HTR-8/SVneo (cell line): ENCODE measurements at regions not wholly inside any gene's neighbourhood (a gene's known extent, or its start where the extent isn't known, plus 50 kb on each side); places are given as distances from the start of the nearest gene placed in this dataset.
"Not testable (repeated sequence)": the region's sequence is repeated elsewhere in the genome, so short reads cannot be mapped to it uniquely, and the experiment has no call there.

Experiments
- DNase-seq: peaks from one replicate; pipeline ENCODE4 v3.0.0; 2011; ENCODE audit warnings: low spot score, mixed read lengths; ENCODE audit not compliant: insufficient read length
- FAIRE-seq: peaks from 2 replicates; lab custom pipeline; 2011; peaks lifted over from hg19 to GRCh38; lab: Jason Lieb, UNC

- FAIRE-seq (no peak), DNase-seq (no peak)
Observed at GRCh38 chr7:108627476-108628051, 57.9 kb downstream of the DNAJB9 start.

GRCh38 chr7:108628678-108629077 lies 59.0 kb downstream of the DNAJB9 start:
- no peak for FAIRE-seq
- DNase-seq: no peak

GRCh38 chr7:108629651-108630400 lies 60.2 kb downstream of the DNAJB9 start:
- DNase-seq (no peak), FAIRE-seq (no peak)

- no peak for FAIRE-seq
- DNase-seq: no peak
Observed at GRCh38 chr7:108634036-108634435, 64.4 kb downstream of the DNAJB9 start.

- no peak for DNase-seq
- FAIRE-seq: no peak
Observed at GRCh38 chr7:108634535-108634934, 64.9 kb downstream of the DNAJB9 start.

GRCh38 chr7:108637049-108637621 lies 67.5 kb downstream of the DNAJB9 start:
- DNase-seq (no peak), FAIRE-seq (no peak)

GRCh38 chr7:108642126-108642525 lies 72.5 kb downstream of the DNAJB9 start:
- DNase-seq: no peak
- FAIRE-seq: no peak

- FAIRE-seq: no peak
- DNase-seq: no peak
Observed at GRCh38 chr7:108643136-108643535, 73.5 kb downstream of the DNAJB9 start.

- DNase-seq (no peak), FAIRE-seq (no peak)
Observed at GRCh38 chr7:108648989-108649388, 79.3 kb downstream of the DNAJB9 start.

- DNase-seq (no peak), FAIRE-seq (no peak)
Observed at GRCh38 chr7:108650467-108650866, 80.8 kb downstream of the DNAJB9 start.

- FAIRE-seq: no peak
- no peak for DNase-seq
Observed at GRCh38 chr7:108652886-108653285, 83.2 kb downstream of the DNAJB9 start.

- no peak for FAIRE-seq
Observed at GRCh38 chr7:108653526-108653925, 83.9 kb downstream of the DNAJB9 start.

GRCh38 chr7:108657140-108657726 lies 87.6 kb downstream of the DNAJB9 start:
- DNase-seq, FAIRE-seq: not testable (repeated sequence)

More at GRCh38 chr7:108653526-108653925, 83.9 kb downstream of the DNAJB9 start:
- no peak for DNase-seq

GRCh38 chr7:108659261-108659660 lies 89.6 kb downstream of the DNAJB9 start:
- DNase-seq: no peak
- no peak for FAIRE-seq

- FAIRE-seq (no peak), DNase-seq (no peak)
Observed at GRCh38 chr7:108659867-108660266, 90.2 kb downstream of the DNAJB9 start.

GRCh38 chr7:108660465-108660864 lies 90.8 kb downstream of the DNAJB9 start:
- FAIRE-seq: no peak
- no peak for DNase-seq

- no peak for FAIRE-seq
- DNase-seq: no peak
Observed at GRCh38 chr7:108662783-108663362, 93.2 kb downstream of the DNAJB9 start.

GRCh38 chr7:108663701-108664100 lies 94.0 kb downstream of the DNAJB9 start:
- FAIRE-seq: no peak

GRCh38 chr7:108667216-108667615 lies 97.5 kb downstream of the DNAJB9 start:
- FAIRE-seq (no peak), DNase-seq (no peak)

More at GRCh38 chr7:108663701-108664100, 94.0 kb downstream of the DNAJB9 start:
- no peak for DNase-seq

GRCh38 chr7:108669958-108670357 lies 100.3 kb downstream of the DNAJB9 start:
- no peak for DNase-seq
- no peak for FAIRE-seq

GRCh38 chr7:108673699-108674098 lies 104.0 kb downstream of the DNAJB9 start:
- not testable (repeated sequence) for FAIRE-seq, DNase-seq
